Hepatocyte (in vitro differentiated cells): ENCODE measurements at regions not wholly inside any gene's neighbourhood (a gene's known extent, or its start where the extent isn't known, plus 50 kb on each side); places are given as distances from the start of the nearest gene placed in this dataset.

ENCODE experiments used
- DNase-seq: peaks from one replicate; pipeline ENCODE4 v3.0.0-alpha.2; 2016; ENCODE audit warnings: low spot score
- H2AFZ ChIP-seq: fragments of 200-600 bp; sonication (generic); 2 replicates; pipeline ENCODE4 v1.6.0; 2016; ENCODE audit warnings: antibody characterized with exemption, mild to moderate bottlenecking
- H3K27ac ChIP-seq: fragments of 200-600 bp; sonication (generic); 2 replicates; pipeline ENCODE4 v1.5.1; 2016; ENCODE audit warnings: mild to moderate bottlenecking
- H3K27me3 ChIP-seq: fragments of 200-600 bp; sonication (generic); 2 replicates; pipeline ENCODE4 v1.6.1; 2016
- H3K36me3 ChIP-seq: fragments of 200-600 bp; sonication (generic); replicated peaks from 2 replicates; pipeline ENCODE4 v1.5.1; 2016; ENCODE audit warnings: low read depth; ENCODE audit not compliant: insufficient read depth
- H3K4me1 ChIP-seq: fragments of 200-600 bp; sonication (generic); 2 replicates; pipeline ENCODE4 v1.5.1; 2016; ENCODE audit warnings: mild to moderate bottlenecking, moderate library complexity; ENCODE audit not compliant: insufficient read depth
- H3K4me2 ChIP-seq: fragments of 200-600 bp; sonication (generic); 2 replicates; pipeline ENCODE4 v1.6.0; 2016
- H3K4me3 ChIP-seq: fragments of 200-600 bp; sonication (generic); 2 replicates; pipeline ENCODE4 v1.5.1; 2016; ENCODE audit warnings: mild to moderate bottlenecking
- H3K79me2 ChIP-seq: fragments of 200-600 bp; sonication (generic); 2 replicates; pipeline ENCODE4 v1.6.0; 2017; ENCODE audit warnings: mild to moderate bottlenecking
- H3K9me2 ChIP-seq: fragments of 200-600 bp; sonication (generic); replicated peaks from 2 replicates; pipeline ENCODE4 v1.6.0; 2017; ENCODE audit warnings: mild to moderate bottlenecking; ENCODE audit not compliant: insufficient read depth
- H3K9me3 ChIP-seq: fragments of 200-600 bp; sonication (generic); 2 replicates; pipeline ENCODE4 v1.5.1; 2016; ENCODE audit warnings: low read depth, mild to moderate bottlenecking
- H4K20me1 ChIP-seq: fragments of 200-600 bp; sonication (generic); 2 replicates; pipeline ENCODE4 v1.6.0; 2016; ENCODE audit warnings: mild to moderate bottlenecking; ENCODE audit not compliant: insufficient read depth, poor library complexity, severe bottlenecking
- EZH2 ChIP-seq: fragments of 200-600 bp; sonication (generic); IDR thresholded peaks from 2 replicates; pipeline ENCODE4 v1.6.1; 2016; ENCODE audit warnings: antibody characterized with exemption, mild to moderate bottlenecking, borderline replicate concordance
- EZH2phosphoT487 ChIP-seq: fragments of 200-600 bp; sonication (generic); IDR thresholded peaks from one replicate; pipeline ENCODE4 v1.6.1; 2018; ENCODE audit warnings: antibody characterized with exemption, mild to moderate bottlenecking, low read depth, moderate library complexity; ENCODE audit not compliant: unreplicated experiment, severe bottlenecking
- WGBS: methylation state at CpG from one replicate; pipeline ENCODE4 v1.1.6; 2016; ENCODE audit warnings: low lambda C conversion rate; ENCODE audit errors: missing lambda C conversion rate; 5-methylcytosine and 5-hydroxymethylcytosine counted together
- TF ChIP-seq, protein P1 (sequence below): fragments of 200-600 bp; sonication (generic); IDR thresholded peaks from 2 replicates; pipeline ENCODE4 v1.5.1; 2016; ENCODE audit warnings: antibody characterized with exemption, mild to moderate bottlenecking; ENCODE audit not compliant: poor library complexity

- Histone ChIP-seq H3K4me2 (no peak overlapping the region), H3K36me3 (no peaks in the 10 kb centered on the region), H3K4me1 (no peaks in the 10 kb centered on the region), H3K27ac (no peak overlapping the region), H3K27me3 (no peaks in the 10 kb centered on the region), H3K9me3 (no peaks in the 10 kb centered on the region), H4K20me1 (no peaks in the 10 kb centered on the region), H3K4me3 (no peak overlapping the region), H3K9me2 (no peaks in the 10 kb centered on the region), H3K79me2 (no peaks in the 10 kb centered on the region), H2AFZ (no peak overlapping the region)
- TF ChIP-seq, protein P1, sequence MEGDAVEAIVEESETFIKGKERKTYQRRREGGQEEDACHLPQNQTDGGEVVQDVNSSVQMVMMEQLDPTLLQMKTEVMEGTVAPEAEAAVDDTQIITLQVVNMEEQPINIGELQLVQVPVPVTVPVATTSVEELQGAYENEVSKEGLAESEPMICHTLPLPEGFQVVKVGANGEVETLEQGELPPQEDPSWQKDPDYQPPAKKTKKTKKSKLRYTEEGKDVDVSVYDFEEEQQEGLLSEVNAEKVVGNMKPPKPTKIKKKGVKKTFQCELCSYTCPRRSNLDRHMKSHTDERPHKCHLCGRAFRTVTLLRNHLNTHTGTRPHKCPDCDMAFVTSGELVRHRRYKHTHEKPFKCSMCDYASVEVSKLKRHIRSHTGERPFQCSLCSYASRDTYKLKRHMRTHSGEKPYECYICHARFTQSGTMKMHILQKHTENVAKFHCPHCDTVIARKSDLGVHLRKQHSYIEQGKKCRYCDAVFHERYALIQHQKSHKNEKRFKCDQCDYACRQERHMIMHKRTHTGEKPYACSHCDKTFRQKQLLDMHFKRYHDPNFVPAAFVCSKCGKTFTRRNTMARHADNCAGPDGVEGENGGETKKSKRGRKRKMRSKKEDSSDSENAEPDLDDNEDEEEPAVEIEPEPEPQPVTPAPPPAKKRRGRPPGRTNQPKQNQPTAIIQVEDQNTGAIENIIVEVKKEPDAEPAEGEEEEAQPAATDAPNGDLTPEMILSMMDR = no peak
- no peak for TF ChIP-seq EZH2phosphoT487
- no peak for TF ChIP-seq EZH2
- 52% methylated on average over 2 of the region's 2 CpGs for WGBS
- DNase-seq = no peak
Measured at GRCh38 chr2:18336975-18337374, 223.5 kb downstream of the RDH14 start.

DNA sequence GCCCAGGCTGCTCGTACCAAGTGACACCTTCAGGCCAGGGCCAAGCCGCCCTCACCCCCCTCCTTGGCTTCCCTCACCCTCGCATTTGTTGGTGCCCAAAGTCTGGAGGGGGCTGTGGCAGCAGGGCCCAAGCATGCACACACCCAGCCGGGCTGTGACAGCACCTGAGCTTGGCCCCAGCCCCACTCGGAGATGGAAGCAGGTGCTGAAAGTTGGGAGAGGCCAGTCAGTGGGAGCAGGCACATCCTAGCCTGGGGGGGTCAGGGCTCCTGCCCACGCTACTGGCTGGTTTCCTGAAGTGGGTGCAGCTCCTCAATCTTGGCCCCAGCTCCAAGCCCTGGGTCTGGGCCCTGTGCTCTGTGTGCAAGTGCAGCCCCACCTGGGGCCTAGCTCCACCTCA lies 228.0 kb downstream of the RDH14 start:
- no peaks in the 10 kb centered on the region for H3K4me1 ChIP-seq
- no peak for DNase-seq
- H3K36me3 ChIP-seq = no peaks in the 10 kb centered on the region
- H3K27me3 ChIP-seq = no peaks in the 10 kb centered on the region
- 97% methylated on average over 6 of the region's 6 CpGs for WGBS
- no peaks in the 10 kb centered on the region for H3K9me3 ChIP-seq
- no peak overlapping the region for H3K4me2 ChIP-seq
- no peaks in the 10 kb centered on the region for H3K79me2 ChIP-seq
- H3K27ac ChIP-seq = no peak overlapping the region
- TF ChIP-seq EZH2phosphoT487 = no peak
- TF ChIP-seq, protein P1 = no peak
- no peak for TF ChIP-seq EZH2
- no peaks in the 10 kb centered on the region for H4K20me1 ChIP-seq
- H3K9me2 ChIP-seq = no peaks in the 10 kb centered on the region
- no peak overlapping the region for H3K4me3 ChIP-seq
- H2AFZ ChIP-seq = no peak overlapping the region

- WGBS = 69% methylated on average over 5 of the region's 5 CpGs
Measured at GRCh38 chr2:18325118-18325517, 235.3 kb downstream of the RDH14 start.

More at GRCh38 chr2:18325118-18325517, 235.3 kb downstream of the RDH14 start:
- Histone ChIP-seq H3K4me2 (no peak overlapping the region), H3K4me1 (no peaks in the 10 kb centered on the region), H4K20me1 (no peaks in the 10 kb centered on the region), H3K27ac (no peak overlapping the region), H2AFZ (no peak overlapping the region), H3K9me3 (no peaks in the 10 kb centered on the region), H3K9me2 (no peaks in the 10 kb centered on the region), H3K36me3 (no peaks in the 10 kb centered on the region), H3K4me3 (no peak overlapping the region), H3K79me2 (no peaks in the 10 kb centered on the region), H3K27me3 (no peaks in the 10 kb centered on the region)
- TF ChIP-seq, protein P1 = no peak
- TF ChIP-seq EZH2 = no peak
- no peak for TF ChIP-seq EZH2phosphoT487
- no peak for DNase-seq
